ENCODE measurements at regions not wholly inside any gene's neighbourhood (a gene's known extent, or its start where the extent isn't known, plus 50 kb on each side); places are given as distances from the start of the nearest gene placed in this dataset.

GRCh38 chr3:145785668-145786067 lies 375.3 kb downstream of the PLOD2 start:
- no peak for DNase-seq

GRCh38 chr3:145798007-145798406 lies 363.0 kb downstream of the PLOD2 start:
- no peak for DNase-seq

GRCh38 chr3:145798696-145799537 lies 362.1 kb downstream of the PLOD2 start:
- no peak for DNase-seq

GRCh38 chr3:145801696-145802095 lies 359.3 kb downstream of the PLOD2 start:
- no peak for DNase-seq

GRCh38 chr3:145807990-145808389 lies 353.0 kb downstream of the PLOD2 start:
- DNase-seq = no peak

- no peak for DNase-seq
Measured at GRCh38 chr3:145812391-145812790, 348.6 kb downstream of the PLOD2 start.

GRCh38 chr3:145815707-145816413 lies 345.1 kb downstream of the PLOD2 start:
- no peak for DNase-seq

GRCh38 chr3:145817870-145818483 lies 343.0 kb downstream of the PLOD2 start:
- no peak for DNase-seq

- DNase-seq = no peak
Measured at GRCh38 chr3:145820170-145820569, 340.8 kb downstream of the PLOD2 start.

GRCh38 chr3:145842294-145842902 lies 318.6 kb downstream of the PLOD2 start:
- DNase-seq = no peak

GRCh38 chr3:145843561-145843960 lies 317.4 kb downstream of the PLOD2 start:
- no peak for DNase-seq

GRCh38 chr3:145849115-145849514 lies 311.9 kb downstream of the PLOD2 start:
- DNase-seq = no peak

- DNase-seq = no peak
Measured at GRCh38 chr3:145854499-145854898, 306.5 kb downstream of the PLOD2 start.

GRCh38 chr3:145857956-145858355 lies 303.0 kb downstream of the PLOD2 start:
- no peak for DNase-seq

GRCh38 chr3:145864336-145864735 lies 296.6 kb downstream of the PLOD2 start:
- no peak for DNase-seq

- DNase-seq = no peak
Measured at GRCh38 chr3:145865399-145866018, 295.5 kb downstream of the PLOD2 start.

- DNase-seq = no peak
Measured at GRCh38 chr3:145869958-145870357, 291.0 kb downstream of the PLOD2 start.

GRCh38 chr3:145882436-145882835 lies 278.5 kb downstream of the PLOD2 start:
- DNase-seq = no peak

GRCh38 chr3:145889730-145890129 lies 271.3 kb downstream of the PLOD2 start:
- no peak for DNase-seq

GRCh38 chr3:145892869-145893268 lies 268.1 kb downstream of the PLOD2 start:
- DNase-seq = no peak

GRCh38 chr3:145893331-145893730 lies 267.7 kb downstream of the PLOD2 start:
- no peak for DNase-seq

- DNase-seq = no peak
Measured at GRCh38 chr3:145898487-145898886, 262.5 kb downstream of the PLOD2 start.

GRCh38 chr3:145899241-145899640 lies 261.7 kb downstream of the PLOD2 start:
- DNase-seq = no peak
